Endodermal cell (in vitro differentiated cells): ENCODE measurements at regions not wholly inside any gene's neighbourhood (a gene's known extent, or its start where the extent isn't known, plus 50 kb on each side); places are given as distances from the start of the nearest gene placed in this dataset.

ENCODE experiments used
- DNase-seq: peaks from one replicate; pipeline ENCODE4 v3.0.0-alpha.2; 2017
- H3K27ac ChIP-seq: 2 replicates; pipeline ENCODE4 v1.5.1; 2013; ENCODE audit warnings: mild to moderate bottlenecking, low read depth, low read length, moderate library complexity
- H3K27me3 ChIP-seq: 2 replicates; pipeline ENCODE4 v1.6.1; 2013; ENCODE audit warnings: mild to moderate bottlenecking, low read length, moderate library complexity; ENCODE audit not compliant: insufficient read depth, control insufficient read depth, poor library complexity, severe bottlenecking
- H3K36me3 ChIP-seq: 2 replicates; pipeline ENCODE4 v1.7.0; 2013; ENCODE audit warnings: mild to moderate bottlenecking, low read length, moderate library complexity; ENCODE audit not compliant: control insufficient read depth, insufficient read depth
- H3K4me1 ChIP-seq: one replicate; pipeline ENCODE4 v1.7.0; 2013; ENCODE audit warnings: low read length; ENCODE audit not compliant: control insufficient read depth, insufficient read depth
- H3K4me3 ChIP-seq: 2 replicates; pipeline ENCODE4 v1.5.1; 2013; ENCODE audit warnings: mild to moderate bottlenecking, low read length, moderate library complexity
- H3K9ac ChIP-seq: 2 replicates; pipeline ENCODE4 v1.6.1; 2013; ENCODE audit warnings: mild to moderate bottlenecking, low read length, moderate library complexity; ENCODE audit not compliant: poor library complexity, severe bottlenecking; ENCODE audit errors: extremely low read depth
- H3K9me3 ChIP-seq: 2 replicates; pipeline ENCODE4 v1.6.1; 2013; ENCODE audit warnings: mild to moderate bottlenecking, low read length, moderate library complexity; ENCODE audit not compliant: control insufficient read depth
- H3K27ac Mint-ChIP-seq: 2 replicates; pipeline ENCODE4 v1.8.0; 2020; ENCODE audit warnings: mixed read lengths
- H3K27me3 Mint-ChIP-seq: 2 replicates; pipeline ENCODE4 v1.8.0; 2021; ENCODE audit warnings: mild to moderate bottlenecking, mixed read lengths; ENCODE audit not compliant: insufficient read depth
- H3K36me3 Mint-ChIP-seq: 2 replicates; pipeline ENCODE4 v1.8.0; 2020; ENCODE audit warnings: low read depth, mixed read lengths
- H3K4me1 Mint-ChIP-seq: 2 replicates; pipeline ENCODE4 v1.8.0; 2020; ENCODE audit warnings: mixed read lengths
- H3K4me3 Mint-ChIP-seq: 2 replicates; pipeline ENCODE4 v1.8.0; 2020; ENCODE audit warnings: mild to moderate bottlenecking, moderate library complexity, mixed read lengths
- H3K9me3 Mint-ChIP-seq: 2 replicates; pipeline ENCODE4 v1.8.0; 2020; ENCODE audit warnings: mild to moderate bottlenecking, mixed read lengths
- WGBS, 2 experiments: methylation state at CpG; one replicate each; pipeline versions ENCODE4 v1.1.5 to v1.1.7; 2013; ENCODE audit warnings: missing lambda C conversion rate in 2 of 2, mixed read lengths in 1 of 2; ENCODE audit not compliant: insufficient coverage in 1 of 2, insufficient read length in 1 of 2; 5-methylcytosine and 5-hydroxymethylcytosine counted together
- TF ChIP-seq, protein P1 (sequence below): fragments of 200-600 bp; sonication (generic); conservative IDR thresholded peaks from 2 replicates; pipeline ENCODE4 v1.5.0; 2021; ENCODE audit warnings: antibody characterized with exemption, mild to moderate bottlenecking

DNA sequence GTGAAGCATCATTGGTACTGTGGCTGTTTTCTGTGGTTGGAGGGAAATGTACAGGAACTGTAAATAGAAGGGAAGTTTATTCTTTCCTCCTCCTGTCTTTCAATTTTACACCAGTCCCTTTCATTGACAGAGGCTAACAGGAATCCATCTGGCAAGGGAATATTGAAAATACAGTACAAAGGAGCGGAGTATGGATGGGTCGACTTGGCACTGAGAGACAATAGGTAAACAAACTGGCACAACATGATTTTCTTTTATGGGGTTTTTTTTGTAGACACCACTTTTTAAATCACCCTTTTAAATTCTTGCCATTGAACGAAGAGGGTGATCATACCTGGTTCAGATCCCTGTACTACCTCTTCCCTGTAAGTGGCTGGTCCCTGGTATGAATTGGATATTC, 341.3 kb downstream of the RWDD3 start:
- DNase-seq = no peak
- WGBS, 2 experiments = 100% methylated on average over 3 of the region's 3 CpGs; no CpG with 5 or more reads in 1 of the 2 experiments
- Histone ChIP-seq H3K36me3 (no peaks in the 10 kb centered on the region), H3K9me3 (no peaks in the 10 kb centered on the region), H3K4me1 (peaks cover 13% of the 10 kb centered on the region), H3K27ac (no peak overlapping the region), H3K4me3 (no peak overlapping the region), H3K27me3 (no peaks in the 10 kb centered on the region), H3K9ac (no peak overlapping the region)
- Mint-ChIP-seq H3K36me3 (no peaks in the 10 kb centered on the region), H3K27me3 (no peaks in the 10 kb centered on the region), H3K4me3 (no peak overlapping the region), H3K4me1 (peaks cover 19% of the 10 kb centered on the region), H3K27ac (no peak overlapping the region), H3K9me3 (no peaks in the 10 kb centered on the region)
- TF ChIP-seq, protein P1, sequence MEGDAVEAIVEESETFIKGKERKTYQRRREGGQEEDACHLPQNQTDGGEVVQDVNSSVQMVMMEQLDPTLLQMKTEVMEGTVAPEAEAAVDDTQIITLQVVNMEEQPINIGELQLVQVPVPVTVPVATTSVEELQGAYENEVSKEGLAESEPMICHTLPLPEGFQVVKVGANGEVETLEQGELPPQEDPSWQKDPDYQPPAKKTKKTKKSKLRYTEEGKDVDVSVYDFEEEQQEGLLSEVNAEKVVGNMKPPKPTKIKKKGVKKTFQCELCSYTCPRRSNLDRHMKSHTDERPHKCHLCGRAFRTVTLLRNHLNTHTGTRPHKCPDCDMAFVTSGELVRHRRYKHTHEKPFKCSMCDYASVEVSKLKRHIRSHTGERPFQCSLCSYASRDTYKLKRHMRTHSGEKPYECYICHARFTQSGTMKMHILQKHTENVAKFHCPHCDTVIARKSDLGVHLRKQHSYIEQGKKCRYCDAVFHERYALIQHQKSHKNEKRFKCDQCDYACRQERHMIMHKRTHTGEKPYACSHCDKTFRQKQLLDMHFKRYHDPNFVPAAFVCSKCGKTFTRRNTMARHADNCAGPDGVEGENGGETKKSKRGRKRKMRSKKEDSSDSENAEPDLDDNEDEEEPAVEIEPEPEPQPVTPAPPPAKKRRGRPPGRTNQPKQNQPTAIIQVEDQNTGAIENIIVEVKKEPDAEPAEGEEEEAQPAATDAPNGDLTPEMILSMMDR = no peak

DNA sequence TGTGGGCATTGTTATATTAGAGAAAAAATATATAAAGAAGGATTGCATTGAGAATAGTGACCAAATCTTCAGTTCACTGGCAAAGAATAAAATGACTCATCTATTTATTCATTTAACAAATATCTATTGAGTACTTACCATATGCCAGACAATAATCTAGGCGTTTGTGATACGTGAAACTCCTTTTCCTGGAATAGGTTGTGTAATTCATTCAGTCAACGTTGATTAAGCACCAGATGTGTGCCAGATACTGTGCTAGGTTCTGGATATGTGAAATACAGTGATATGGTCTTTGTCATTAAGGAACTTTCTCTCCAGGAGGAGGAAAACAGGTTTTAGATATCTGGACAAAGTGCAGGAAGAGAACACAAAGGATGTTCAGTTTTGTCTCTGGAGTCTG, 344.5 kb downstream of the RWDD3 start:
- peaks cover 15% of the 10 kb centered on the region for H3K4me1 ChIP-seq
- no peak overlapping the region for H3K4me3 Mint-ChIP-seq
- H3K9ac ChIP-seq = no peak overlapping the region
- no peaks in the 10 kb centered on the region for H3K27me3 ChIP-seq
- H3K4me1 Mint-ChIP-seq = peaks cover 34% of the 10 kb centered on the region
- no peak overlapping the region for H3K4me3 ChIP-seq
- H3K27me3 Mint-ChIP-seq = no peaks in the 10 kb centered on the region
- 88 to 90% methylated on average over 3 of the region's 3 CpGs for WGBS, 2 experiments
- H3K27ac ChIP-seq = no peak overlapping the region
- H3K9me3 ChIP-seq = no peaks in the 10 kb centered on the region
- DNase-seq = no peak
- no peaks in the 10 kb centered on the region for H3K36me3 ChIP-seq
- TF ChIP-seq, protein P1 = no peak
- no peaks in the 10 kb centered on the region for H3K9me3 Mint-ChIP-seq
- no peak overlapping the region for H3K27ac Mint-ChIP-seq
- H3K36me3 Mint-ChIP-seq = no peaks in the 10 kb centered on the region

DNA sequence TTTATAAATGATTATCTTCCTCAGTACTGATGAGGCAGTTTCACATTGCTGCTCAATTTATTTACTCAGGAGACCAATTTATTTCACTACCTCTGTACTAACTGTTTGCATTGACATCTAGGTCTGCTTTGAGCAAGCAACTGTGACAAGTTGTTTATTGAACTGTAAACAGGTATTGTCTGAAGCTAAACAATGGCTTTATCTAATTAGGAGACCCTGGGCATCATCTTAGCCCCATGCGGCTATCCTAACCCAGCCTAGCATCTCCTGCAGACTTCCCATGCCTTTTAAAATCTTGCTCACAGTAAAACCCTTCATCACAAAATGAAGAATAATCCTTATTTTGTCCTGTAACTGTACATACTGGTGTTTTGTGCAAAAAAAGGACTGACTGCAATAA, 348.2 kb downstream of the RWDD3 start:
- Mint-ChIP-seq H3K27me3 (no peaks in the 10 kb centered on the region), H3K4me1 (peaks cover 46% of the 10 kb centered on the region), H3K36me3 (no peaks in the 10 kb centered on the region), H3K4me3 (no peak overlapping the region), H3K9me3 (no peaks in the 10 kb centered on the region), H3K27ac (no peak overlapping the region)
- peaks cover 21% of the 10 kb centered on the region for H3K4me1 ChIP-seq
- no peaks in the 10 kb centered on the region for H3K27me3 ChIP-seq
- H3K27ac ChIP-seq = no peak overlapping the region
- no peaks in the 10 kb centered on the region for H3K9me3 ChIP-seq
- 46% methylated on average over 1 of the region's 1 CpG; no CpG with 5 or more reads in 1 of the 2 experiments for WGBS, 2 experiments
- H3K36me3 ChIP-seq = no peaks in the 10 kb centered on the region
- TF ChIP-seq, protein P1 = no peak
- no peak for DNase-seq
- H3K4me3 ChIP-seq = no peak overlapping the region
- no peak overlapping the region for H3K9ac ChIP-seq
